ENCODE measurements at regions not wholly inside any gene's neighbourhood (a gene's known extent, or its start where the extent isn't known, plus 50 kb on each side); places are given as distances from the start of the nearest gene placed in this dataset.

- intact Hi-C loops (cut with micrococcal nuclease; ENCODE audit: unreplicated experiment) (loop anchor here (10.0 kb wide), 2 partner anchors 321 to 689 kb away; no protein-coding TSS in a partner anchor), in situ Hi-C loops (cut with MboI) (loop anchor here (10.0 kb wide), 2 partner anchors 131 to 721 kb away; no protein-coding TSS in a partner anchor)
- POLR2A ChIA-PET: interaction anchor here (1.2 to 4.0 kb wide), 2 partner anchors 16 to 66 kb away, joined by 3 to 24 read pairs; partner anchors contain the start of gene PMAIP1
- Histone ChIP-seq H3K27ac (ENCODE audit: control insufficient read depth, insufficient read depth) (peak overlapping the region; percentile 51), H4K20me1 (ENCODE audit: control insufficient read depth, insufficient read depth) (no peaks in the 10 kb centered on the region), H3K4me2 (ENCODE audit: control insufficient read depth, insufficient read depth) (peak overlapping the region; percentile 71), H3K4me3 (no peak overlapping the region; the same call in 1 of the 2 replicates), H2AFZ (ENCODE audit: control insufficient read depth, low read depth, low read length) (peak overlapping the region; percentile 64), H3K36me3 (ENCODE audit: control insufficient read depth in 2 of 2, insufficient read depth in 2 of 2, low read length in 1 of 2) (no peaks in the 10 kb centered on the region), H3K9ac (ENCODE audit: control insufficient read depth, insufficient read depth, low read length) (0 out of 2 replicates have a peak overlapping the region, but pooled peaks have one; percentile 37), H3K79me2 (ENCODE audit: control insufficient read depth, insufficient read depth, low read length) (no peaks in the 10 kb centered on the region), H3K4me1 (ENCODE audit: control insufficient read depth, insufficient read depth, low read length) (peaks cover 31% of the 10 kb centered on the region), H3K9me3 (replicated peaks; ENCODE audit: control insufficient read depth, insufficient read depth, low read length) (no peaks in the 10 kb centered on the region), H3K27me3 (replicated peaks in 1 of 2; ENCODE audit: control insufficient read depth in 2 of 2, insufficient read depth in 2 of 2, low read length in 1 of 2) (no peaks in the 10 kb centered on the region)
- SMC1A ChIA-PET (ENCODE audit: uncharacterized antibody, unreplicated experiment): interaction anchor here (1.9 to 9.7 kb wide), 11 partner anchors 10 to 161 kb away, joined by 4 to 118 read pairs (median 42); partner anchors contain the start of gene PMAIP1
- peak; percentile 69 for ATAC-seq
- BruUV-seq (replicated peaks): no TSS peak
- RAD21 ChIA-PET (ENCODE audit: unreplicated experiment): interaction anchor here (0.6 to 9.1 kb wide), 11 partner anchors 51 to 567 kb away, joined by 3 to 85 read pairs (median 9); partner anchors contain the start of gene PMAIP1
- CTCF ChIA-PET: interaction anchor here (0.8 to 8.1 kb wide), 8 partner anchors 10 to 186 kb away, joined by 3 to 235 read pairs (median 14); no protein-coding TSS in a partner anchor
- WGBS (ENCODE audit: insufficient coverage, insufficient replicate concordance, low lambda C conversion rate, missing lambda C conversion rate): 4% methylated on average over 3 of the region's 3 CpGs
- FAIRE-seq: no peak
- no peak for DNase-seq (ENCODE audit: low read depth, low spot score)
- no peak for TF ChIP-seq EED (IDR thresholded peaks at IDR 0.05; ENCODE audit: low read depth)
- TF ChIP-seq TCF12 (IDR thresholded peaks at IDR 0.05; ENCODE audit: low read depth, low read length): no peak
- TF ChIP-seq SMAD1 (IDR thresholded peaks at IDR 0.05; ENCODE audit: low read depth, partially characterized antibody): no peak
- TF ChIP-seq CREB1 (IDR thresholded peaks at IDR 0.05; ENCODE audit: low read depth): 0 out of 2 replicates have a peak, but pooled peaks have one; percentile 36
- TF ChIP-seq KLF5 (IDR thresholded peaks at IDR 0.05; ENCODE audit: partially characterized antibody): no peak
- TF ChIP-seq MLLT1 (IDR thresholded peaks at IDR 0.05): no peak
- no peak for TF ChIP-seq SP1 (IDR thresholded peaks at IDR 0.05; ENCODE audit: low read depth, low read length)
- no peak for TF ChIP-seq MEF2B (IDR thresholded peaks at IDR 0.05; ENCODE audit: partially characterized antibody, poor library complexity, severe bottlenecking)
- no peak for TF ChIP-seq RCOR1 (conservative IDR thresholded peaks at IDR 0.05; ENCODE audit: low read depth, low read length)
- TF ChIP-seq IKZF2 (IDR thresholded peaks at IDR 0.05): no peak
- no peak for TF ChIP-seq MEF2A (IDR thresholded peaks at IDR 0.05; ENCODE audit: insufficient read depth, low read depth, low read length)
- TF ChIP-seq BHLHE40 (IDR thresholded peaks at IDR 0.05; ENCODE audit: borderline replicate concordance in 1 of 2, low read depth in 2 of 2, low read length in 1 of 2): 0 out of 4 replicates have a peak, but pooled peaks have one; percentile 29 to 33
- TF ChIP-seq NR2F1 (conservative IDR thresholded peaks at IDR 0.05): no peak
- TF ChIP-seq SPI1 (IDR thresholded peaks at IDR 0.05; ENCODE audit: borderline replicate concordance, insufficient read depth, low read depth, low read length): no peak
- TF ChIP-seq SKIL (IDR thresholded peaks at IDR 0.05; ENCODE audit: low read depth, poor library complexity, severe bottlenecking): no peak
- TF ChIP-seq WRNIP1 (IDR thresholded peaks at IDR 0.05; ENCODE audit: borderline replicate concordance, low read depth, low read length): no peak
- TF ChIP-seq ATF2 (IDR thresholded peaks at IDR 0.05; ENCODE audit: low read length): no peak
These were observed 65.5 kb upstream of the PMAIP1 start for GRCh38 chr18:59834267-59834666.

All from GM12878 (cell line).